ENCODE measurements at regions not wholly inside any gene's neighbourhood (a gene's known extent, or its start where the extent isn't known, plus 50 kb on each side); places are given as distances from the start of the nearest gene placed in this dataset.

- H3K36me3 Mint-ChIP-seq (ENCODE audit: insufficient read depth): peaks cover 10% of the 10 kb centered on the region
- peaks cover 3% of the 10 kb centered on the region for H3K9me3 Mint-ChIP-seq (ENCODE audit: low read depth)
- H3K4me1 Mint-ChIP-seq (ENCODE audit: low read depth): peaks cover 23% of the 10 kb centered on the region
- no peak overlapping the region for H3K4me3 Mint-ChIP-seq (ENCODE audit: low read depth)
- TF ChIP-seq CTCF (IDR thresholded peaks at IDR 0.05; ENCODE audit: unreplicated experiment): no peak
- DNase-seq (ENCODE audit: low spot score, unreplicated experiment): no peak
- no peak overlapping the region for H3K27ac Mint-ChIP-seq
- H3K27me3 Mint-ChIP-seq: no peaks in the 10 kb centered on the region
These were observed 277.0 kb downstream of the MEX3B start for GRCh38 chr15:81768773-81769172.

GRCh38 chr15:81766829-81767475, 278.9 kb downstream of the MEX3B start:
- H3K27me3 Mint-ChIP-seq: no peaks in the 10 kb centered on the region
- H3K4me3 Mint-ChIP-seq (ENCODE audit: low read depth): no peak overlapping the region
- peaks cover 12% of the 10 kb centered on the region for H3K36me3 Mint-ChIP-seq (ENCODE audit: insufficient read depth)
- peaks cover 3% of the 10 kb centered on the region for H3K9me3 Mint-ChIP-seq (ENCODE audit: low read depth)
- TF ChIP-seq CTCF (IDR thresholded peaks at IDR 0.05; ENCODE audit: unreplicated experiment): no peak
- H3K4me1 Mint-ChIP-seq (ENCODE audit: low read depth): peaks cover 17% of the 10 kb centered on the region
- DNase-seq (ENCODE audit: low spot score, unreplicated experiment): no peak
- H3K27ac Mint-ChIP-seq: no peak overlapping the region

GRCh38 chr15:81765816-81766215, 280.0 kb downstream of the MEX3B start:
- H3K27ac Mint-ChIP-seq: peak overlapping the region; percentile 1
- TF ChIP-seq CTCF (IDR thresholded peaks at IDR 0.05; ENCODE audit: unreplicated experiment): no peak
- no peak overlapping the region for H3K4me3 Mint-ChIP-seq (ENCODE audit: low read depth)
- no peaks in the 10 kb centered on the region for H3K27me3 Mint-ChIP-seq
- no peak for DNase-seq (ENCODE audit: low spot score, unreplicated experiment)
- H3K36me3 Mint-ChIP-seq (ENCODE audit: insufficient read depth): peaks cover 15% of the 10 kb centered on the region
- peaks cover 17% of the 10 kb centered on the region for H3K4me1 Mint-ChIP-seq (ENCODE audit: low read depth)
- H3K9me3 Mint-ChIP-seq (ENCODE audit: low read depth): peaks cover 3% of the 10 kb centered on the region

GRCh38 chr15:81763304-81763703, 282.5 kb downstream of the MEX3B start:
- peaks cover 14% of the 10 kb centered on the region for H3K36me3 Mint-ChIP-seq (ENCODE audit: insufficient read depth)
- no peak overlapping the region for H3K4me3 Mint-ChIP-seq (ENCODE audit: low read depth)
- no peak overlapping the region for H3K27ac Mint-ChIP-seq
- H3K27me3 Mint-ChIP-seq: no peaks in the 10 kb centered on the region
- no peak for TF ChIP-seq CTCF (IDR thresholded peaks at IDR 0.05; ENCODE audit: unreplicated experiment)
- H3K9me3 Mint-ChIP-seq (ENCODE audit: low read depth): peaks cover 3% of the 10 kb centered on the region
- no peak for DNase-seq (ENCODE audit: low spot score, unreplicated experiment)
- H3K4me1 Mint-ChIP-seq (ENCODE audit: low read depth): peaks cover 17% of the 10 kb centered on the region

GRCh38 chr15:81760686-81761085, 285.1 kb downstream of the MEX3B start:
- Mint-ChIP-seq H3K36me3 (ENCODE audit: insufficient read depth) (peaks cover 16% of the 10 kb centered on the region), H3K27ac (no peak overlapping the region), H3K4me3 (ENCODE audit: low read depth) (no peak overlapping the region), H3K4me1 (ENCODE audit: low read depth) (peaks cover 3% of the 10 kb centered on the region), H3K9me3 (ENCODE audit: low read depth) (peaks cover 3% of the 10 kb centered on the region), H3K27me3 (no peaks in the 10 kb centered on the region)
- no peak for DNase-seq (ENCODE audit: low spot score, unreplicated experiment)
- no peak for TF ChIP-seq CTCF (IDR thresholded peaks at IDR 0.05; ENCODE audit: unreplicated experiment)
